ENCODE measurements at regions not wholly inside any gene's neighbourhood (a gene's known extent, or its start where the extent isn't known, plus 50 kb on each side); places are given as distances from the start of the nearest gene placed in this dataset.
A peak's percentile ranks its signal among the peaks of the same experiment; 100 is the strongest.

GRCh38 chr1:55585402-55585792 lies 370.2 kb upstream of the USP24 start:
- DNase-seq, result no peak

- DNase-seq, result peak; percentile 62 to 76
Observed at GRCh38 chr1:55584526-55585401, 369.6 kb upstream of the USP24 start.

- no peak for DNase-seq
Observed at GRCh38 chr1:55582084-55582483, 366.9 kb upstream of the USP24 start.

GRCh38 chr1:55580845-55581332 lies 365.7 kb upstream of the USP24 start:
- no peak for DNase-seq

- no peak for DNase-seq
Observed at GRCh38 chr1:55579332-55580001, 364.3 kb upstream of the USP24 start.

GRCh38 chr1:55578646-55579045 lies 363.5 kb upstream of the USP24 start:
- no peak for DNase-seq

- no peak for DNase-seq
Observed at GRCh38 chr1:55575571-55576279, 360.6 kb upstream of the USP24 start.

GRCh38 chr1:55574691-55575225 lies 359.6 kb upstream of the USP24 start:
- no peak for DNase-seq

- DNase-seq, result no peak
Observed at GRCh38 chr1:55572878-55573734, 357.9 kb upstream of the USP24 start.

- no peak for DNase-seq
Observed at GRCh38 chr1:55571767-55572166, 356.6 kb upstream of the USP24 start.

- no peak for DNase-seq
Observed at GRCh38 chr1:55569417-55569816, 354.3 kb upstream of the USP24 start.

- DNase-seq, result no peak
Observed at GRCh38 chr1:55568732-55569131, 353.6 kb upstream of the USP24 start.

GRCh38 chr1:55560266-55560665 lies 345.1 kb upstream of the USP24 start:
- no peak for DNase-seq

GRCh38 chr1:55559842-55560241 lies 344.7 kb upstream of the USP24 start:
- no peak for DNase-seq

- no peak for DNase-seq
Observed at GRCh38 chr1:55559161-55559611, 344.0 kb upstream of the USP24 start.

- no peak for DNase-seq
Observed at GRCh38 chr1:55558515-55558914, 343.4 kb upstream of the USP24 start.

GRCh38 chr1:55555956-55556725 lies 341.0 kb upstream of the USP24 start:
- no peak for DNase-seq

GRCh38 chr1:55554611-55555010 lies 339.4 kb upstream of the USP24 start:
- no peak for DNase-seq

- DNase-seq, result no peak
Observed at GRCh38 chr1:55552636-55553035, 337.5 kb upstream of the USP24 start.

GRCh38 chr1:55547405-55547804 lies 332.2 kb upstream of the USP24 start:
- no peak for DNase-seq

GRCh38 chr1:55546553-55546952 lies 331.4 kb upstream of the USP24 start:
- DNase-seq, result no peak

Data from NCI-H2081 (cell line).